A549 (cell line): ENCODE measurements at regions not wholly inside any gene's neighbourhood (a gene's known extent, or its start where the extent isn't known, plus 50 kb on each side); places are given as distances from the start of the nearest gene placed in this dataset.

Experiments used
- ATAC-seq, 2 experiments: fragments of 200-7000 bp in 1 of 2; fragments of >200 bp in 1 of 2; cut with Nextera tagmentation in 1 of 2; cut with Tn5 transposase in 1 of 2; 3 replicates each; pipeline versions ENCODE4 v1.8.0 to v1.9.1; 2018 to 2020; ENCODE audit warnings: mild to moderate bottlenecking in 1 of 2, moderate library complexity in 1 of 2
- CTCF ChIA-PET: fragments of 300-600 bp; sonication (Branson Sonifier 250); formaldehyde crosslinking; extraction: SDS; loops from one replicate; lab custom pipeline; 2021; ENCODE audit warnings: antibody characterized with exemption, inconsistent platforms; lab: Yijun Ruan, JAX
- POLR2A ChIA-PET: fragments of 350-600 bp; formaldehyde crosslinking; extraction: SDS; loops from one replicate; lab custom pipeline; 2021; ENCODE audit warnings: antibody characterized with exemption, inconsistent platforms; lab: Yijun Ruan, JAX
- DNase-seq, 2 experiments: peaks; one replicate each; pipeline versions ENCODE4 v3.0.0 to v3.0.0-alpha.2; 2011 to 2016; ENCODE audit warnings: low read depth in 1 of 2, low spot score in 1 of 2
- FAIRE-seq: peaks from 2 replicates; lab custom pipeline; 2011; peaks lifted over from hg19 to GRCh38; lab: Jason Lieb, UNC
- H3K27ac ChIP-seq, 2 experiments: fragments of >200 bp; sonication (Bioruptor Twin); formaldehyde crosslinking; 3 replicates each; pipeline ENCODE4 v1.5.1; 2016 to 2017
- H3K4me1 ChIP-seq: fragments of >200 bp; sonication (Bioruptor Twin); formaldehyde crosslinking; 3 replicates; pipeline ENCODE4 v1.6.1; 2016
- H3K4me2 ChIP-seq: fragments of >200 bp; sonication (Bioruptor Twin); formaldehyde crosslinking; 3 replicates; pipeline ENCODE4 v1.6.1; 2016
- H3K4me3 ChIP-seq: fragments of >200 bp; sonication (Bioruptor Twin); formaldehyde crosslinking; 3 replicates; pipeline ENCODE4 v1.5.1; 2016
- H3K9me3 ChIP-seq: fragments of >200 bp; sonication (Bioruptor Twin); formaldehyde crosslinking; 3 replicates; pipeline ENCODE4 v1.6.1; 2016
- CBX8 ChIP-seq: fragments of 200-600 bp; sonication (generic); IDR thresholded peaks from 2 replicates; pipeline ENCODE4 v1.6.1; 2016
- CHD4 ChIP-seq: fragments of 200-600 bp; sonication (generic); IDR thresholded peaks from 2 replicates; pipeline ENCODE4 v1.6.1; 2016; ENCODE audit warnings: antibody characterized with exemption, mild to moderate bottlenecking, borderline replicate concordance
- EHF ChIP-seq: fragments of 250-450 bp; sonication (Bioruptor Pico); IDR thresholded peaks from 2 replicates; pipeline ENCODE4 v1.5.0; 2020; ENCODE audit warnings: mild to moderate bottlenecking
- FOXS1 ChIP-seq: fragments of 250-450 bp; sonication (Bioruptor Pico); IDR thresholded peaks from 2 replicates; pipeline ENCODE4 v1.5.0; 2020; ENCODE audit warnings: mild to moderate bottlenecking, moderate library complexity
- HOXB13 ChIP-seq: fragments of 250-450 bp; sonication (Bioruptor Pico); IDR thresholded peaks from 2 replicates; pipeline ENCODE4 v1.5.0; 2020; ENCODE audit warnings: low read depth, mild to moderate bottlenecking, moderate library complexity
- JUN ChIP-seq, 2 experiments: fragments of >200 bp; sonication (Bioruptor Twin); formaldehyde crosslinking; IDR thresholded peaks; 2 replicates in 1 of 2; 3 replicates in 1 of 2; pipeline ENCODE4 v1.6.1; 2016 to 2017
- JUNB ChIP-seq: fragments of >200 bp; sonication (Bioruptor Twin); formaldehyde crosslinking; IDR thresholded peaks from 2 replicates; pipeline ENCODE4 v1.6.1; 2016
- NFE2L2 ChIP-seq: fragments of 150-350 bp; conservative IDR thresholded peaks from 2 replicates; pipeline ENCODE4 v1.6.1; 2014; ENCODE audit warnings: low read length
- PHF8 ChIP-seq: fragments of 200-600 bp; sonication (generic); IDR thresholded peaks from 2 replicates; pipeline ENCODE4 v1.6.1; 2016; ENCODE audit warnings: low read depth, mild to moderate bottlenecking, antibody characterized with exemption, moderate library complexity, borderline replicate concordance
- POLR2A ChIP-seq: IDR thresholded peaks from 2 replicates; pipeline ENCODE4 v1.6.1; 2012; ENCODE audit warnings: mild to moderate bottlenecking, low read length
- RARB ChIP-seq: fragments of 250-450 bp; sonication (Bioruptor Pico); IDR thresholded peaks from 2 replicates; pipeline ENCODE4 v1.8.0; 2021; ENCODE audit warnings: mild to moderate bottlenecking, moderate library complexity
- RCOR1 ChIP-seq: fragments of 150-350 bp; IDR thresholded peaks from 2 replicates; pipeline ENCODE4 v1.6.1; 2014; ENCODE audit warnings: antibody characterized with exemption, low read length, low read depth
- RFX5 ChIP-seq: fragments of 450-650 bp; IDR thresholded peaks from 2 replicates; pipeline ENCODE4 v1.7.1; 2014; ENCODE audit warnings: antibody characterized with exemption, mild to moderate bottlenecking, moderate library complexity
- SMC3 ChIP-seq: fragments of >200 bp; sonication (Bioruptor Twin); formaldehyde crosslinking; IDR thresholded peaks from 3 replicates; pipeline ENCODE4 v1.6.1; 2018; ENCODE audit warnings: inconsistent platforms
- WGBS: methylation state at CpG from one replicate; pipeline ENCODE4 v1.1.6; 2017; ENCODE audit errors: missing lambda C conversion rate; 5-methylcytosine and 5-hydroxymethylcytosine counted together
- TF ChIP-seq, protein P1 (sequence below): fragments of >200 bp; sonication (Bioruptor Twin); formaldehyde crosslinking; IDR thresholded peaks from 2 replicates; pipeline ENCODE4 v1.6.1; 2016
- TF ChIP-seq, protein P2 (sequence below): fragments of 250-450 bp; sonication (Bioruptor Pico); IDR thresholded peaks from 2 replicates; pipeline ENCODE4 v1.5.0; 2020; ENCODE audit warnings: low read depth, mild to moderate bottlenecking, moderate library complexity
- TF ChIP-seq, protein P3 (sequence below): fragments of >200 bp; sonication (Bioruptor Twin); formaldehyde crosslinking; IDR thresholded peaks from 3 replicates; pipeline ENCODE4 v1.6.1; 2016
- TF ChIP-seq, protein P4 (sequence below): fragments of 250-450 bp; sonication (Bioruptor Pico); IDR thresholded peaks from 2 replicates; pipeline ENCODE4 v1.5.0; 2021; ENCODE audit warnings: mild to moderate bottlenecking, moderate library complexity, borderline replicate concordance

DNA sequence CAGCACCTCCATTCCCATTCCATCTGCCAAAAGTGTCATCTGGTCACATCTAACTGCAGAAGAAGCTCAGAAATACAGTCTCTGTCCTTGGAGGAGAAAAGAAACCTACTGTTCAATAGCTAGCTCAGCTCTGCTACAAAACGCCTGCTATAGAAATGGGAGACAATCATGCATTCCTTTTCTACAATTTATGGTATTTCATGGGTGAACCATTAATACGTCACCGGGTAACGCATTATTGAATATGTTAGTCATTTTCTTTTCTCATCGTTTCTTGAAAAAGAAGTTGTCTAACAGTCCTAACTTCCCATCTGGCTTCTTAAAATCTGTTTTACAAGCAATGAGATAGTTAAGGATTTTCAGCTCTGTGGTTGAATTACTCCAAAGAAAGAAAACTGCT, 496.7 kb upstream of the RBFOX1 start:
- ChIA-PET POLR2A (no interaction called here), CTCF (interaction anchor here (1.9 kb wide), 1 partner anchor 14 kb away, joined by 6 read pairs; no protein-coding TSS in a partner anchor)
- Histone ChIP-seq H3K27ac (no peak overlapping the region), H3K4me2 (no peak overlapping the region), H3K4me3 (no peak overlapping the region), H3K9me3 (no peaks in the 10 kb centered on the region; the same call in 2 of the 3 replicates)
- WGBS, result 40% methylated on average over 5 of the region's 5 CpGs
- DNase-seq, result no peak
- FAIRE-seq, result no peak
- no peak for TF ChIP-seq FOXS1 (CRISPR knock-in tag)
- no peak for TF ChIP-seq HOXB13 (CRISPR knock-in tag)
- TF ChIP-seq RCOR1, result no peak
- TF ChIP-seq NFE2L2, result no peak
- TF ChIP-seq, protein P1, sequence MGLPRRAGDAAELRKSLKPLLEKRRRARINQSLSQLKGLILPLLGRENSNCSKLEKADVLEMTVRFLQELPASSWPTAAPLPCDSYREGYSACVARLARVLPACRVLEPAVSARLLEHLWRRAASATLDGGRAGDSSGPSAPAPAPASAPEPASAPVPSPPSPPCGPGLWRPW, result no peak
- TF ChIP-seq CBX8, result no peak
- TF ChIP-seq, protein P2, sequence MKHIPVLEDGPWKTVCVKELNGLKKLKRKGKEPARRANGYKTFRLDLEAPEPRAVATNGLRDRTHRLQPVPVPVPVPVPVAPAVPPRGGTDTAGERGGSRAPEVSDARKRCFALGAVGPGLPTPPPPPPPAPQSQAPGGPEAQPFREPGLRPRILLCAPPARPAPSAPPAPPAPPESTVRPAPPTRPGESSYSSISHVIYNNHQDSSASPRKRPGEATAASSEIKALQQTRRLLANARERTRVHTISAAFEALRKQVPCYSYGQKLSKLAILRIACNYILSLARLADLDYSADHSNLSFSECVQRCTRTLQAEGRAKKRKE, result no peak
- TF ChIP-seq JUNB, result no peak
- TF ChIP-seq JUN (IDR thresholded peaks at IDR 0.05), result no peak
- TF ChIP-seq, all 56 proteins: peak for 0
- no peaks in the 10 kb centered on the region for H3K4me1 ChIP-seq
- ATAC-seq, result no peak

DNA sequence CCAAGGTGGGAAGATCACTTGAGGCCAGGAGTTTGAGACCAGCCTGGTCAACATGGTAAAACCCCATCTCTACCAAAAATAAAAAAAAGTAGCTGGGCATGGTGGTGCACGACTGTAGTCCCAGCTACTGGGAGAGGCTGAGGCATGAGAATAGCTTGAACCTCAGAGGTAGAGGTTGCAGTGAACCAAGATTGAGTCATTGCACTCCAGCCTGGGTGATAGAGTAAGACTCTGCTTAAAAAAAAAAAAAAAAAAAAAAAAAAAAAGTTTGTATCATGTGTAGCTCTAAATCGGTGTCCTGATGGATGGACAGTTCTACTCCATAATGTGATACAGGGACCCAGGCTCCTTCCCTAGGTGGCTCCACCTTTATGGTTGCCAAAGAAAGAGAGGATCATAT, 497.1 kb upstream of the RBFOX1 start:
- Histone ChIP-seq H3K4me3 (no peak overlapping the region), H3K4me1 (no peaks in the 10 kb centered on the region), H3K27ac (no peak overlapping the region), H3K9me3 (no peaks in the 10 kb centered on the region; the same call in 2 of the 3 replicates), H3K4me2 (no peak overlapping the region)
- TF ChIP-seq POLR2A, result no peak
- ChIA-PET POLR2A (no interaction called here), CTCF (interaction anchor here (0.7 to 1.9 kb wide), 2 partner anchors 14 to 16 kb away, joined by 3 to 6 read pairs; no protein-coding TSS in a partner anchor)
- 6% methylated on average over 2 of the region's 2 CpGs for WGBS
- DNase-seq (no peak), ATAC-seq (no peak), FAIRE-seq (no peak)

DNA sequence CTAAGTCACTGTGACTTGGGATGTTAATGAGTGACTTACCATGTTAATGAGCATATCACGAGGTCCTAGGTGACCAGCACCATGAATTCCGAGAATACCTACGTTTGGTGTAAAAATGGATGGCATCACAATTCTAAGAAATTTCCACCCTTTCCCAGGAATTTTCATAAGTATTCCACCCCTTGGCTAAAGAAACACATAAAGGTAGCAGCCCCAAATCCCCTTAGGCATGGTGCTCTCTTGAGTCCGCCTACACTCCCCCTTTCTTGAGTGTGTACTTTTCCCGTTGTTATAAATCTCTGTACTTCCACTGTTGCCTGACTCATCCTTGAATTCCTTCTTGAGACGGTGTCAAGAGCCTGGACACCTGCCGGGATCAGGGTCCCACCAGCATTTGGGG, 504.0 kb upstream of the RBFOX1 start:
- ATAC-seq (no peak), DNase-seq (no peak), FAIRE-seq (no peak)
- ChIA-PET CTCF (no interaction called here), POLR2A (no interaction called here)
- Histone ChIP-seq H3K4me3 (no peak overlapping the region), H3K4me1 (no peaks in the 10 kb centered on the region), H3K9me3 (no peaks in the 10 kb centered on the region; the same call in 2 of the 3 replicates), H3K4me2 (no peak overlapping the region), H3K27ac (no peak overlapping the region)
- 16% methylated on average over 7 of the region's 7 CpGs for WGBS
- no peak for TF ChIP-seq CHD4
- TF ChIP-seq, protein P3, sequence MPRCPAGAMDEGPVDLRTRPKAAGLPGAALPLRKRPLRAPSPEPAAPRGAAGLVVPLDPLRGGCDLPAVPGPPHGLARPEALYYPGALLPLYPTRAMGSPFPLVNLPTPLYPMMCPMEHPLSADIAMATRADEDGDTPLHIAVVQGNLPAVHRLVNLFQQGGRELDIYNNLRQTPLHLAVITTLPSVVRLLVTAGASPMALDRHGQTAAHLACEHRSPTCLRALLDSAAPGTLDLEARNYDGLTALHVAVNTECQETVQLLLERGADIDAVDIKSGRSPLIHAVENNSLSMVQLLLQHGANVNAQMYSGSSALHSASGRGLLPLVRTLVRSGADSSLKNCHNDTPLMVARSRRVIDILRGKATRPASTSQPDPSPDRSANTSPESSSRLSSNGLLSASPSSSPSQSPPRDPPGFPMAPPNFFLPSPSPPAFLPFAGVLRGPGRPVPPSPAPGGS, result no peak
- no peak for TF ChIP-seq HOXB13 (CRISPR knock-in tag)
- TF ChIP-seq JUNB, result no peak
- TF ChIP-seq CBX8, result no peak
- no peak for TF ChIP-seq POLR2A
- no peak for TF ChIP-seq EHF (CRISPR knock-in tag)
- TF ChIP-seq SMC3, result no peak
- TF ChIP-seq PHF8, result no peak
- no peak for TF ChIP-seq RARB (CRISPR knock-in tag)
- no peak for TF ChIP-seq JUN (IDR thresholded peaks at IDR 0.05)
- TF ChIP-seq, protein P4, sequence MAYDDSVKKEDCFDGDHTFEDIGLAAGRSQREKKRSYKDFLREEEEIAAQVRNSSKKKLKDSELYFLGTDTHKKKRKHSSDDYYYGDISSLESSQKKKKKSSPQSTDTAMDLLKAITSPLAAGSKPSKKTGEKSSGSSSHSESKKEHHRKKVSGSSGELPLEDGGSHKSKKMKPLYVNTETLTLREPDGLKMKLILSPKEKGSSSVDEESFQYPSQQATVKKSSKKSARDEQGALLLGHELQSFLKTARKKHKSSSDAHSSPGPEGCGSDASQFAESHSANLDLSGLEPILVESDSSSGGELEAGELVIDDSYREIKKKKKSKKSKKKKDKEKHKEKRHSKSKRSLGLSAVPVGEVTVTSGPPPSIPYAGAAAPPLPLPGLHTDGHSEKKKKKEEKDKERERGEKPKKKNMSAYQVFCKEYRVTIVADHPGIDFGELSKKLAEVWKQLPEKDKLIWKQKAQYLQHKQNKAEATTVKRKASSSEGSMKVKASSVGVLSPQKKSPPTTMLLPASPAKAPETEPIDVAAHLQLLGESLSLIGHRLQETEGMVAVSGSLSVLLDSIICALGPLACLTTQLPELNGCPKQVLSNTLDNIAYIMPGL, result no peak
- TF ChIP-seq RFX5, result no peak
- TF ChIP-seq, protein P2, result no peak
